Activated naive CD8-positive, alpha-beta T cell treated with anti-CD3 and anti-CD28 coated beads, Interleukin-2, amount 10 ng/mL, durations not matched to agents 7 days and 5 days (primary cell): ENCODE measurements at regions not wholly inside any gene's neighbourhood (a gene's known extent, or its start where the extent isn't known, plus 50 kb on each side); places are given as distances from the start of the nearest gene placed in this dataset.

Experiments used
- ATAC-seq: fragments of 150-1000 bp; cut with Tn5 transposase; one replicate; pipeline ENCODE4 v1.10.0; 2021; ENCODE audit warnings: low read depth, moderate library complexity
- POLR2A ChIA-PET: fragments of 350-600 bp; sonication (Branson Sonifier 250); formaldehyde crosslinking; loops from one replicate; lab custom pipeline; 2021; ENCODE audit warnings: antibody characterized with exemption; lab: Charles Lee
- DNase-seq: peaks from one replicate; pipeline ENCODE4 v3.0.0; 2021
- H3K27ac Mint-ChIP-seq: one replicate; pipeline ENCODE4 v1.8.0; 2022; ENCODE audit warnings: mild to moderate bottlenecking, mixed read lengths
- H3K27me3 Mint-ChIP-seq: one replicate; pipeline ENCODE4 v1.8.0; 2022; ENCODE audit warnings: mild to moderate bottlenecking, moderate library complexity, mixed read lengths
- H3K36me3 Mint-ChIP-seq: one replicate; pipeline ENCODE4 v1.8.0; 2021; ENCODE audit warnings: mild to moderate bottlenecking, mixed read lengths
- H3K4me1 Mint-ChIP-seq: one replicate; pipeline ENCODE4 v1.8.0; 2021; ENCODE audit warnings: mixed read lengths
- H3K4me3 Mint-ChIP-seq: one replicate; pipeline ENCODE4 v1.8.0; 2022; ENCODE audit warnings: mild to moderate bottlenecking, moderate library complexity, mixed read lengths
- H3K9me3 Mint-ChIP-seq: one replicate; pipeline ENCODE4 v1.8.0; 2021; ENCODE audit warnings: mixed read lengths

GRCh38 chr12:18932211-18932610 is 194.3 kb downstream of the CAPZA3 start:
- Mint-ChIP-seq H3K36me3 (no peaks in the 10 kb centered on the region), H3K4me1 (no peaks in the 10 kb centered on the region), H3K27ac (no peak overlapping the region), H3K27me3 (no peaks in the 10 kb centered on the region), H3K4me3 (no peak overlapping the region), H3K9me3 (peaks cover 2% of the 10 kb centered on the region)
- no peak for ATAC-seq
- DNase-seq = no peak
- POLR2A ChIA-PET = no interaction called here

GRCh38 chr12:18932715-18933114 is 194.8 kb downstream of the CAPZA3 start:
- ATAC-seq (no peak), DNase-seq (no peak)
- no peaks in the 10 kb centered on the region for H3K4me1 Mint-ChIP-seq
- no peaks in the 10 kb centered on the region for H3K36me3 Mint-ChIP-seq
- no peak overlapping the region for H3K27ac Mint-ChIP-seq
- H3K27me3 Mint-ChIP-seq = no peaks in the 10 kb centered on the region
- no peak overlapping the region for H3K4me3 Mint-ChIP-seq
- POLR2A ChIA-PET = no interaction called here
- H3K9me3 Mint-ChIP-seq = peaks cover 2% of the 10 kb centered on the region

- POLR2A ChIA-PET = no interaction called here
- H3K4me3 Mint-ChIP-seq = no peak overlapping the region
- no peaks in the 10 kb centered on the region for H3K27me3 Mint-ChIP-seq
These were observed 194.1 kb upstream of the PLEKHA5 start for GRCh38 chr12:18935371-18935965.

GRCh38 chr12:18939051-18939450 is 190.5 kb upstream of the PLEKHA5 start:
- Mint-ChIP-seq H3K27me3 (no peaks in the 10 kb centered on the region), H3K9me3 (no peaks in the 10 kb centered on the region), H3K4me3 (no peak overlapping the region), H3K4me1 (no peaks in the 10 kb centered on the region), H3K36me3 (no peaks in the 10 kb centered on the region), H3K27ac (no peak overlapping the region)
- POLR2A ChIA-PET = no interaction called here
- ATAC-seq (no peak), DNase-seq (no peak)

More at GRCh38 chr12:18935371-18935965, 194.1 kb upstream of the PLEKHA5 start:
- ATAC-seq = no peak
- no peaks in the 10 kb centered on the region for H3K4me1 Mint-ChIP-seq
- no peak overlapping the region for H3K27ac Mint-ChIP-seq
- no peaks in the 10 kb centered on the region for H3K36me3 Mint-ChIP-seq
- no peaks in the 10 kb centered on the region for H3K9me3 Mint-ChIP-seq
- no peak for DNase-seq

- no peaks in the 10 kb centered on the region for H3K9me3 Mint-ChIP-seq
- ATAC-seq (no peak), DNase-seq (no peak)
- H3K27me3 Mint-ChIP-seq = no peaks in the 10 kb centered on the region
- no peaks in the 10 kb centered on the region for H3K36me3 Mint-ChIP-seq
- no peak overlapping the region for H3K4me3 Mint-ChIP-seq
- POLR2A ChIA-PET = no interaction called here
- no peak overlapping the region for H3K27ac Mint-ChIP-seq
- H3K4me1 Mint-ChIP-seq = no peaks in the 10 kb centered on the region
These were observed 186.9 kb upstream of the PLEKHA5 start for GRCh38 chr12:18942669-18943068.

- H3K36me3 Mint-ChIP-seq = no peaks in the 10 kb centered on the region
- ATAC-seq (no peak), DNase-seq (no peak)
- POLR2A ChIA-PET = no interaction called here
- H3K27me3 Mint-ChIP-seq = no peaks in the 10 kb centered on the region
- H3K9me3 Mint-ChIP-seq = no peaks in the 10 kb centered on the region
- H3K4me1 Mint-ChIP-seq = no peaks in the 10 kb centered on the region
- no peak overlapping the region for H3K27ac Mint-ChIP-seq
- H3K4me3 Mint-ChIP-seq = no peak overlapping the region
These were observed 186.3 kb upstream of the PLEKHA5 start for GRCh38 chr12:18943200-18943599.

- H3K36me3 Mint-ChIP-seq = no peaks in the 10 kb centered on the region
- no peak for ATAC-seq
- no peak overlapping the region for H3K4me3 Mint-ChIP-seq
- no peaks in the 10 kb centered on the region for H3K9me3 Mint-ChIP-seq
- no peaks in the 10 kb centered on the region for H3K4me1 Mint-ChIP-seq
- no peaks in the 10 kb centered on the region for H3K27me3 Mint-ChIP-seq
- no peak overlapping the region for H3K27ac Mint-ChIP-seq
- no peak for DNase-seq
- POLR2A ChIA-PET = no interaction called here
These were observed 183.4 kb upstream of the PLEKHA5 start for GRCh38 chr12:18946106-18946505.

GRCh38 chr12:18951218-18951617 is 178.3 kb upstream of the PLEKHA5 start:
- Mint-ChIP-seq H3K27ac (no peak overlapping the region), H3K4me3 (no peak overlapping the region), H3K4me1 (no peaks in the 10 kb centered on the region), H3K27me3 (no peaks in the 10 kb centered on the region), H3K9me3 (no peaks in the 10 kb centered on the region), H3K36me3 (no peaks in the 10 kb centered on the region)
- POLR2A ChIA-PET = no interaction called here
- no peak for DNase-seq
- no peak for ATAC-seq

- H3K9me3 Mint-ChIP-seq = no peaks in the 10 kb centered on the region
- H3K36me3 Mint-ChIP-seq = no peaks in the 10 kb centered on the region
- no peak overlapping the region for H3K4me3 Mint-ChIP-seq
- no peak for ATAC-seq
- H3K27ac Mint-ChIP-seq = no peak overlapping the region
- DNase-seq = no peak
- POLR2A ChIA-PET = no interaction called here
- H3K27me3 Mint-ChIP-seq = no peaks in the 10 kb centered on the region
- no peaks in the 10 kb centered on the region for H3K4me1 Mint-ChIP-seq
These were observed 176.0 kb upstream of the PLEKHA5 start for GRCh38 chr12:18953505-18953904.

GRCh38 chr12:18955594-18955993 is 173.9 kb upstream of the PLEKHA5 start:
- ATAC-seq = no peak
- DNase-seq = no peak
- Mint-ChIP-seq H3K4me1 (no peaks in the 10 kb centered on the region), H3K36me3 (no peaks in the 10 kb centered on the region), H3K27me3 (peaks cover 1% of the 10 kb centered on the region), H3K9me3 (no peaks in the 10 kb centered on the region), H3K4me3 (no peak overlapping the region), H3K27ac (no peak overlapping the region)
- POLR2A ChIA-PET = no interaction called here

GRCh38 chr12:18965203-18965602 is 164.3 kb upstream of the PLEKHA5 start:
- no peaks in the 10 kb centered on the region for H3K4me1 Mint-ChIP-seq
- no peaks in the 10 kb centered on the region for H3K9me3 Mint-ChIP-seq
- H3K27me3 Mint-ChIP-seq = peaks cover 1% of the 10 kb centered on the region
- POLR2A ChIA-PET = no interaction called here
- H3K36me3 Mint-ChIP-seq = no peaks in the 10 kb centered on the region
- H3K27ac Mint-ChIP-seq = no peak overlapping the region
- ATAC-seq (no peak), DNase-seq (no peak)
- H3K4me3 Mint-ChIP-seq = no peak overlapping the region

- H3K27ac Mint-ChIP-seq = no peak overlapping the region
- H3K4me1 Mint-ChIP-seq = no peaks in the 10 kb centered on the region
- no peak for DNase-seq
- no peaks in the 10 kb centered on the region for H3K9me3 Mint-ChIP-seq
- POLR2A ChIA-PET = no interaction called here
- H3K27me3 Mint-ChIP-seq = no peaks in the 10 kb centered on the region
- no peak for ATAC-seq
- no peaks in the 10 kb centered on the region for H3K36me3 Mint-ChIP-seq
- no peak overlapping the region for H3K4me3 Mint-ChIP-seq
These were observed 162.6 kb upstream of the PLEKHA5 start for GRCh38 chr12:18966954-18967353.

- DNase-seq (no peak), ATAC-seq (no peak)
- no peaks in the 10 kb centered on the region for H3K36me3 Mint-ChIP-seq
- H3K27ac Mint-ChIP-seq = no peak overlapping the region
- no peaks in the 10 kb centered on the region for H3K4me1 Mint-ChIP-seq
- no peaks in the 10 kb centered on the region for H3K27me3 Mint-ChIP-seq
- POLR2A ChIA-PET = no interaction called here
- H3K9me3 Mint-ChIP-seq = no peaks in the 10 kb centered on the region
- H3K4me3 Mint-ChIP-seq = no peak overlapping the region
These were observed 161.7 kb upstream of the PLEKHA5 start for GRCh38 chr12:18967814-18968213.

- no peaks in the 10 kb centered on the region for H3K4me1 Mint-ChIP-seq
- no peak overlapping the region for H3K27ac Mint-ChIP-seq
- DNase-seq (no peak), ATAC-seq (no peak)
- H3K4me3 Mint-ChIP-seq = no peak overlapping the region
- no peaks in the 10 kb centered on the region for H3K9me3 Mint-ChIP-seq
- no peaks in the 10 kb centered on the region for H3K36me3 Mint-ChIP-seq
- no peaks in the 10 kb centered on the region for H3K27me3 Mint-ChIP-seq
- POLR2A ChIA-PET = no interaction called here
These were observed 160.0 kb upstream of the PLEKHA5 start for GRCh38 chr12:18969512-18969911.

GRCh38 chr12:18970603-18971002 is 158.9 kb upstream of the PLEKHA5 start:
- no peaks in the 10 kb centered on the region for H3K9me3 Mint-ChIP-seq
- H3K4me3 Mint-ChIP-seq = no peak overlapping the region
- H3K36me3 Mint-ChIP-seq = no peaks in the 10 kb centered on the region
- POLR2A ChIA-PET = no interaction called here
- DNase-seq (no peak), ATAC-seq (no peak)
- H3K27ac Mint-ChIP-seq = no peak overlapping the region
- H3K4me1 Mint-ChIP-seq = no peaks in the 10 kb centered on the region
- H3K27me3 Mint-ChIP-seq = no peaks in the 10 kb centered on the region
